ENCODE measurements at regions not wholly inside any gene's neighbourhood (a gene's known extent, or its start where the extent isn't known, plus 50 kb on each side); places are given as distances from the start of the nearest gene placed in this dataset.

GRCh38 chr4:103802766-103803165 is 83.0 kb upstream of the TACR3 start:
- H2BK12ac ChIP-seq (ENCODE audit: insufficient read length, low read depth, low read length) = no peak overlapping the region
- H4K91ac ChIP-seq (ENCODE audit: insufficient read length, low read depth, low read length) = no peak overlapping the region
- no peaks in the 10 kb centered on the region for H3K9me3 ChIP-seq (ENCODE audit: control insufficient read depth, low read depth, low read length)
- H4K5ac ChIP-seq (ENCODE audit: insufficient read length, low read depth, low read length) = no peak overlapping the region
- no peaks in the 10 kb centered on the region for H3K27me3 Mint-ChIP-seq (ENCODE audit: low read depth)
- no peak overlapping the region for H2BK5ac ChIP-seq (ENCODE audit: insufficient read length, low read length)
- no peak overlapping the region for H2BK120ac ChIP-seq (ENCODE audit: low read depth, low read length, poor library complexity, severe bottlenecking)
- H3K23ac ChIP-seq (ENCODE audit: insufficient read length, low read depth, low read length) = no peak overlapping the region
- no peak overlapping the region for H2BK20ac ChIP-seq (ENCODE audit: low read depth, low read length, poor library complexity, severe bottlenecking)
- no peaks in the 10 kb centered on the region for H3K79me1 ChIP-seq (ENCODE audit: insufficient read depth, low read depth, low read length, poor library complexity, severe bottlenecking)
- peaks cover 2 to 9% of the 10 kb centered on the region in 2 experiments; a peak in 2 of 5 replicates for H3K9me3 Mint-ChIP-seq
- H2AFZ ChIP-seq (ENCODE audit: low read length) = no peak overlapping the region
- no peaks in the 10 kb centered on the region for H4K20me1 ChIP-seq (ENCODE audit: control insufficient read depth, insufficient read depth, insufficient read length)
- no peaks in the 10 kb centered on the region for H3K4me1 Mint-ChIP-seq
- WGBS (ENCODE audit: extremely low coverage, insufficient read length, low lambda C conversion rate) = no CpG with 5 or more reads among the region's 1 CpG
- no peak overlapping the region for H3K56ac ChIP-seq (ENCODE audit: insufficient read length, low read depth, low read length)
- peaks cover 0 to 2% (median 0%) of the 10 kb centered on the region in 3 experiments; a peak in 1 of 7 replicates for H3K36me3 Mint-ChIP-seq (ENCODE audit: insufficient read depth in 1 of 3, low read depth in 3 of 3)
- H3T11ph ChIP-seq (ENCODE audit: low read length) = no peak overlapping the region
- no peak overlapping the region for H3K4ac ChIP-seq (ENCODE audit: low read depth, low read length)
- no peak overlapping the region for H3K27ac ChIP-seq (ENCODE audit: insufficient read length, low read depth, low read length)
- TF ChIP-seq CTCF (conservative IDR thresholded peaks at IDR 0.05) = peak; percentile 57
- no peak overlapping the region for H4K8ac ChIP-seq (replicated peaks; ENCODE audit: insufficient read length, low read depth, low read length)
- H2BK15ac ChIP-seq (ENCODE audit: low read depth, low read length) = no peak overlapping the region
- no peak overlapping the region for H3K9ac ChIP-seq (ENCODE audit: extremely low read depth, insufficient read length, low read length)
- no peaks in the 10 kb centered on the region for H3K4me1 ChIP-seq (ENCODE audit: insufficient read depth, low read length)
- no peak overlapping the region for H3K27ac Mint-ChIP-seq
- H3K4me3 Mint-ChIP-seq = no peak overlapping the region
- H3K18ac ChIP-seq (ENCODE audit: insufficient read length, low read depth, low read length) = no peak overlapping the region
- no peak overlapping the region for H3K4me2 ChIP-seq (ENCODE audit: insufficient read depth, insufficient read length, low read length)
- no peak overlapping the region for H3K14ac ChIP-seq (ENCODE audit: insufficient read depth, low read length)
- DNase-seq = no peak
- H3K79me2 ChIP-seq (ENCODE audit: insufficient read depth, low read length) = no peaks in the 10 kb centered on the region
- no peaks in the 10 kb centered on the region for H3K27me3 ChIP-seq (ENCODE audit: insufficient read depth, low read length)
- no peaks in the 10 kb centered on the region for H3K23me2 ChIP-seq (ENCODE audit: insufficient read length, low read depth, low read length, poor library complexity, severe bottlenecking)
- no peak overlapping the region for H2AK5ac ChIP-seq (ENCODE audit: insufficient read length, low read length)

Measured in H9 (cell line).